ENCODE measurements at regions not wholly inside any gene's neighbourhood (a gene's known extent, or its start where the extent isn't known, plus 50 kb on each side); places are given as distances from the start of the nearest gene placed in this dataset.

DNA sequence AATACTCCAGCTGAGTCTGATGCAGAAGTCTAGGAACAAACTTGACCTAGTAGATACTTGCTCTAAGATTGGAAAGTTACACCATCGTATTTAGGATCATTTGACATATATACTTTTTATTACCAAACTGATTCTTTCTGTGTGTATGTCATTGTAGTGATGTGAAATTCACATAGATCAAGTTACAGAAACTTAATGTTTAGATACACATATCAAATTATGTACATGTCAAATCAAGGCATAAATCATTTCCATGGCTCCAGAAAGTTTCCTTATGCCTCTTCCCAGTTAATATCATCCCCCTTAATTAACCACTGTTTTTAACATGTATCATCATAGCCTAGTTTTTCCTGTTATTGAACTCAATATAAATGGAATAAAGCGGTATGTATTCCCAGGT is 292.0 kb upstream of the CDH11 start:
- no peak overlapping the region for H3K4me3 Mint-ChIP-seq
- H3K36me3 Mint-ChIP-seq: no peaks in the 10 kb centered on the region
- peaks cover under 1% of the 10 kb centered on the region for H3K9me3 Mint-ChIP-seq
- H3K27ac Mint-ChIP-seq: no peak overlapping the region
- no peaks in the 10 kb centered on the region for H3K27me3 Mint-ChIP-seq (ENCODE audit: low read depth)
- TF ChIP-seq, protein P1, sequence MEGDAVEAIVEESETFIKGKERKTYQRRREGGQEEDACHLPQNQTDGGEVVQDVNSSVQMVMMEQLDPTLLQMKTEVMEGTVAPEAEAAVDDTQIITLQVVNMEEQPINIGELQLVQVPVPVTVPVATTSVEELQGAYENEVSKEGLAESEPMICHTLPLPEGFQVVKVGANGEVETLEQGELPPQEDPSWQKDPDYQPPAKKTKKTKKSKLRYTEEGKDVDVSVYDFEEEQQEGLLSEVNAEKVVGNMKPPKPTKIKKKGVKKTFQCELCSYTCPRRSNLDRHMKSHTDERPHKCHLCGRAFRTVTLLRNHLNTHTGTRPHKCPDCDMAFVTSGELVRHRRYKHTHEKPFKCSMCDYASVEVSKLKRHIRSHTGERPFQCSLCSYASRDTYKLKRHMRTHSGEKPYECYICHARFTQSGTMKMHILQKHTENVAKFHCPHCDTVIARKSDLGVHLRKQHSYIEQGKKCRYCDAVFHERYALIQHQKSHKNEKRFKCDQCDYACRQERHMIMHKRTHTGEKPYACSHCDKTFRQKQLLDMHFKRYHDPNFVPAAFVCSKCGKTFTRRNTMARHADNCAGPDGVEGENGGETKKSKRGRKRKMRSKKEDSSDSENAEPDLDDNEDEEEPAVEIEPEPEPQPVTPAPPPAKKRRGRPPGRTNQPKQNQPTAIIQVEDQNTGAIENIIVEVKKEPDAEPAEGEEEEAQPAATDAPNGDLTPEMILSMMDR (IDR thresholded peaks at IDR 0.05; ENCODE audit: unreplicated experiment): no peak
- H3K4me1 Mint-ChIP-seq: peaks cover 26% of the 10 kb centered on the region
- DNase-seq (ENCODE audit: low spot score in 2 of 2, unreplicated experiment in 2 of 2): no peak

DNA sequence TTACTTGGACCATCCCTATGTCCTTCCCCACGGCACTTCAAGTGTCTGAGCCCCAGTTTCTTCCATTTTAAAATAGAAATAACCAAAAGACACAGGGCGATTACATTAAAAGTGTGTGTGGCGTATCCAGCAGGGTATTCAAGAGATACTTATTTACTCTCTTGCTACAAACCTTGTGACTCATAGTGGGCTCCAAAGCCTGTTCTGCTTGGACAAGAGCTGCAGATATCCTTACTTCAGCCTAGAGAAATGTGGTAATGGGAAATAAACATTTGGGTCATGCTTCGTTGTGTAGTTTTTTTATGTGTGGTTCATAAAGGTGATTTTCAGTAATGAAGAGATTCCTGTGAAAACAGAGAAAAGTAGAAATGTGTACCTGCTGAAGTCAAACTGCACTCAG is 288.9 kb upstream of the CDH11 start:
- H3K4me3 Mint-ChIP-seq: no peak overlapping the region
- H3K4me1 Mint-ChIP-seq: peaks cover 17% of the 10 kb centered on the region
- H3K36me3 Mint-ChIP-seq: no peaks in the 10 kb centered on the region
- no peak overlapping the region for H3K27ac Mint-ChIP-seq
- no peak for DNase-seq (ENCODE audit: low spot score in 2 of 2, unreplicated experiment in 2 of 2)
- H3K27me3 Mint-ChIP-seq (ENCODE audit: low read depth): no peaks in the 10 kb centered on the region
- TF ChIP-seq, protein P1 (IDR thresholded peaks at IDR 0.05; ENCODE audit: unreplicated experiment): no peak
- no peaks in the 10 kb centered on the region for H3K9me3 Mint-ChIP-seq

DNA sequence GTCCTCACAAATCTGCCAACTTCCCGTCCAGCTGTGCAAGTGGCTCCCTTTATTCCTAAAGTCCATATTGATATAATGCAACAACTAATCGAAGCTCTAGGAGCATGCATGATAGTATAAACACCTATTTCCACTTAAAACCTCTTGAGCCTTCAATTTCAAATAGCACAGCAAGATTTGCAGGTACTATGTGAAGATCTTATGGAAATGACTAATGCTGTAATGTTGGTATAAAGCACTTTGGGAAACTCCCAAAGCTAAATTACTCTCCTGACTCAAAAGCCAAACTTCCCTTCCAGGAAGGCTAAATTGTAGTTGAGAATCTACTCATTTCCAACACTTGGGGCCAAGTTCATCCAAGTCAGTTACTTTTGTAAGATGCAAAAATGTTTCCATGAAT is 287.6 kb upstream of the CDH11 start:
- Mint-ChIP-seq H3K4me1 (peaks cover 7% of the 10 kb centered on the region), H3K36me3 (no peaks in the 10 kb centered on the region), H3K9me3 (no peaks in the 10 kb centered on the region), H3K27me3 (ENCODE audit: low read depth) (no peaks in the 10 kb centered on the region), H3K4me3 (no peak overlapping the region), H3K27ac (no peak overlapping the region)
- TF ChIP-seq, protein P1 (IDR thresholded peaks at IDR 0.05; ENCODE audit: unreplicated experiment): no peak
- DNase-seq (ENCODE audit: low spot score in 2 of 2, unreplicated experiment in 2 of 2): no peak

DNA sequence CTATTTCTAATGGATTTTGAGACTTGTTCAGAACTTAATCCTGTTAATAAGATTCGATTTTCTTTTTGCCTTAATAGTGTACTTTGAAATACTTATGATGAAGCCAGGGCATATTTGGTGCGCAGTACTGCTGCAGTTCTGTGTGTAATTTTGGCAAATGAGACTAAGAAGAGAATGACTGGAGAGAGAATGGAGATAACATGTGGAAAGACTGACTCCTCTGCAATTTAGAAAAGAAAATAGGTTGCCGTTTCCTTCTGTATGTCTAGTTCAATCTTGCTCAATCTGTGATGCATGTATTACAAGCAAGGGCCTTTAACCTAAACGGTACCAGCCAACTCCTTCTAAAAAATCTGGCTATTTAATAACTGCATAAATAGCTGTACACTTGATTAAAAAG is 285.1 kb upstream of the CDH11 start:
- Mint-ChIP-seq H3K9me3 (peaks cover 4% of the 10 kb centered on the region), H3K27ac (no peak overlapping the region), H3K4me3 (no peak overlapping the region), H3K36me3 (no peaks in the 10 kb centered on the region), H3K27me3 (ENCODE audit: low read depth) (no peaks in the 10 kb centered on the region), H3K4me1 (no peaks in the 10 kb centered on the region)
- DNase-seq (ENCODE audit: low spot score in 2 of 2, unreplicated experiment in 2 of 2): no peak
- TF ChIP-seq, protein P1 (IDR thresholded peaks at IDR 0.05; ENCODE audit: unreplicated experiment): no peak

DNA sequence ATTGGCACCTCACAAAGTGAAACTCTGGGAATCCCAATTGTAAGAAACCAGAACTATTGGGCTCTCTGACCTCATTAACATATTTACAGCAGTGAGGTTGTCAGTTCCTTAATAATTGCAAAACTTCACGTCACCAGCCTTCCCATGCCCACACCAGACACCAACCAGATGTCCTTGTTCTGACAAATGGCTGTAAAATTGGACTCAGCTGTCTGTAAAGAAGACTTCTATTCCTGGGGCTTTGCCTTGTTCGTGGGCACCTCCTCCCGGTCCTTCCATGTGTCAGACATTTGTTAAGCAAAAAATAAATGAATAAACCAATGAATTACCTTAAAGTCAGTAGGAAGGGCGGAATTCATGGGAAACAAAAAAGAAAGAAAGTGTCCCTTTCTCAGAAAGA is 284.3 kb upstream of the CDH11 start:
- H3K9me3 Mint-ChIP-seq: peaks cover 4% of the 10 kb centered on the region
- H3K4me1 Mint-ChIP-seq: no peaks in the 10 kb centered on the region
- TF ChIP-seq, protein P1 (IDR thresholded peaks at IDR 0.05; ENCODE audit: unreplicated experiment): no peak
- H3K27ac Mint-ChIP-seq: no peak overlapping the region
- no peak overlapping the region for H3K4me3 Mint-ChIP-seq
- no peaks in the 10 kb centered on the region for H3K27me3 Mint-ChIP-seq (ENCODE audit: low read depth)
- peaks cover 1% of the 10 kb centered on the region for H3K36me3 Mint-ChIP-seq
- DNase-seq (ENCODE audit: low spot score in 2 of 2, unreplicated experiment in 2 of 2): no peak

DNA sequence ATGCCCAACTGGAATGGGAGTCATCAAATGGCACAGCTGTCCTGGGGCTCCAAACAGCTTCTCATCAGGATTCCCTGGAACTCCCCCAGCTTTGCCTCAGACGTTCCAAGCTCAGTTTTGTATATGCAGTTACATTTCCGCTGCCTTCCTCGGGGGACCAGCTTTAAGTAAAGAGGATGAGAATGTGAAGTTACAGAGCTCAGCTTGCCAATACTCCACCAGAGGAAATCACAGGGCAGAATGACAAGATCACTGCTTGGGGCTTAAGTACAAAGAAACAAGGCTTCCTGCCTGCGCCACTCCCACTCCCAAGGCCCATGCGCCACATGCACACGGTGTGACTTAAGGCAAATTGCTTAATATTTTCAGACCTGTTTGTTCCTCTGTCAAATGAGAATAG is 272.4 kb upstream of the CDH11 start:
- Mint-ChIP-seq H3K4me1 (peaks cover 8% of the 10 kb centered on the region), H3K9me3 (peaks cover 15% of the 10 kb centered on the region), H3K27ac (no peak overlapping the region), H3K27me3 (ENCODE audit: low read depth) (no peaks in the 10 kb centered on the region), H3K36me3 (no peaks in the 10 kb centered on the region), H3K4me3 (no peak overlapping the region)
- no peak for DNase-seq (ENCODE audit: low spot score in 2 of 2, unreplicated experiment in 2 of 2)
- TF ChIP-seq, protein P1 (IDR thresholded peaks at IDR 0.05; ENCODE audit: unreplicated experiment): no peak

All from mesothelial cell of epicardium (in vitro differentiated cells).